ENCODE measurements at regions not wholly inside any gene's neighbourhood (a gene's known extent, or its start where the extent isn't known, plus 50 kb on each side); places are given as distances from the start of the nearest gene placed in this dataset.

DNA sequence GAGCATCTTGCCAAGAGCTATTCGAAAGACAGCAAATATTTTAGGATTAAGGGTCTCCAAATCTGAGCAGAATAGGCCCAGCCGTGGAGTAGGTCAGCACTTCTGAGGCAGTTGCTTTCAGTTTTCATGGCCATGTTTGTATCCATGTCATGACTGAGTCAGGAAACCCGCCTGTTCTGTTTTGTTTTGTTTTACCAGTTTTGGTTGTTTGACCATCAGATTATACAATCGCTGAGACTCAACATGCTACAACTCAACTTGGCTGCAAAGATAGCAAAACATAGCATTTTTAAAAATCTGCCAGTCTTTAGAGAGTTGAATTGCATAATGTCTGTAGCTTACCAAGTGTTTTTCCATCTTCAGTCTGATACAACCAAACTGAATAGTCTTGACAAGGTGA, 185.1 kb upstream of the ZNF462 start:
- ATAC-seq = no peak
- H3K27ac Mint-ChIP-seq = no peak overlapping the region
- no peak overlapping the region for H3K4me3 Mint-ChIP-seq
- H3K4me1 Mint-ChIP-seq = no peaks in the 10 kb centered on the region
- no peaks in the 10 kb centered on the region for H3K27me3 Mint-ChIP-seq
- intact Hi-C loops (cut with DNase I, micrococcal nuclease) = no loop called here
- no peaks in the 10 kb centered on the region for H3K9me3 Mint-ChIP-seq (ENCODE audit: low read depth)
- POLR2A ChIA-PET = interaction anchor here (0.7 kb wide), 1 partner anchor 357 kb away, joined by 3 read pairs; no protein-coding TSS in a partner anchor
- CTCF ChIA-PET = no interaction called here
- DNase-seq = no peak
- no peaks in the 10 kb centered on the region for H3K36me3 Mint-ChIP-seq (ENCODE audit: low read depth)

DNA sequence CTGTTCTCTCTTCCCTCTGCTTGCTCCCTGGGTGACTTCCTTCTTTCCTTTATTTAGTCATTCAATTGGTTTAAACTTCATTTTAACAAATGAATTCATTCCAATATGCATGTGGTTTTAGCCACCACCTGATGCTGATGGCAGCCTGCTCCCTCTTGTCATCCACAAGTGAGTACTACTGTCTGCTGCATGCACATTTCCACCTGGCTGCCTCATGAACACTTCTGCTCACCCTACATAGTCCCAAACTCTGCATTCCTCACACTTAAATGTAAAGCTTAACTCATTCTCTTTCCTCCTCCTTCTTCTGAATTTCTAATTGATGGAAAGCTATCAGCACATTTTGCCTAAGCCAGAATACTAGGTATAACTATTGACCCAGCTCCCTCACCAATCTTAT, 184.7 kb upstream of the ZNF462 start:
- Mint-ChIP-seq H3K4me1 (no peaks in the 10 kb centered on the region), H3K9me3 (ENCODE audit: low read depth) (no peaks in the 10 kb centered on the region), H3K27ac (no peak overlapping the region), H3K27me3 (no peaks in the 10 kb centered on the region), H3K36me3 (ENCODE audit: low read depth) (no peaks in the 10 kb centered on the region), H3K4me3 (no peak overlapping the region)
- intact Hi-C loops (cut with DNase I, micrococcal nuclease) = no loop called here
- ChIA-PET CTCF (no interaction called here), POLR2A (no interaction called here)
- no peak for ATAC-seq
- DNase-seq = no peak

DNA sequence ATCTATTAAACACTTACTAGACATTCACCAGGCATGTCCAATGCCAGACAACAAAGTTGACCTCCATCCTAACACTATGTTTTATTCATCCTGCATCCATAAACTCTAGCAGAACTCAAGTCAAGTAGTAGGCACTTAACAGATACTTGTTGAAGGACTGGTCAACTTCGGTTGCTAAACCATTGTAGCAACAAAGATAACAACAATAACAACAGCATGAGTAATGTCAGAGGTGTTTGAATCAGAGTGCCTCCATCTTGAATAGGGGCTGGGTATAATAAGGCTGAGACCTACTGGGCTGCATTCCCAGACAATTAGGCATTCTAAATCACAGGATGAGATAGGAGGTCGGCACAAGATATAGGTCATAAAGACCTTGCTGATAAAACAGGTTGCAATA, 180.5 kb upstream of the ZNF462 start:
- H3K9me3 Mint-ChIP-seq (ENCODE audit: low read depth) = no peaks in the 10 kb centered on the region
- intact Hi-C loops (cut with DNase I, micrococcal nuclease) = no loop called here
- ATAC-seq (no peak), DNase-seq (no peak)
- ChIA-PET POLR2A (no interaction called here), CTCF (no interaction called here)
- H3K4me3 Mint-ChIP-seq = no peak overlapping the region
- no peaks in the 10 kb centered on the region for H3K4me1 Mint-ChIP-seq
- no peak overlapping the region for H3K27ac Mint-ChIP-seq
- H3K36me3 Mint-ChIP-seq (ENCODE audit: low read depth) = no peaks in the 10 kb centered on the region
- no peaks in the 10 kb centered on the region for H3K27me3 Mint-ChIP-seq

DNA sequence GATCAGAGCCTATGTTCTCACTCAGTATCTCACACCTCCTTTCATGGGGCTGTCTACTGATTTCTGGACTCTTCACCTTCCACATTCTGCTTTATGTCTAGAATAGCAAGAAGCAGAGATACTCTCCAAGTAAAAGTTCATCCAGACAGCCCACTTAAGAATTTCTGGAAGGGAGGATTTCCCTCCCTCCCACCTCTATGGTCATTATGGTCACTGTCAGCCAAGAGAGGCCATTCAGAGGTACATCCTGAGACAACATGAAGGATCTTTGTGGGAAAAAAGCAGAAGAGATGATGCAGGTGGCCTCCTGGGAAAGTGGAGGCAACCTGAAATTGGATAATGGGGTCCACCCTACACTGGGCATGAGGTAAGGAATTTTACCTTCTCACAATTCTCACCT, 179.5 kb upstream of the ZNF462 start:
- CTCF ChIA-PET = no interaction called here
- H3K27ac Mint-ChIP-seq = no peak overlapping the region
- H3K9me3 Mint-ChIP-seq (ENCODE audit: low read depth) = no peaks in the 10 kb centered on the region
- H3K4me1 Mint-ChIP-seq = no peaks in the 10 kb centered on the region
- no peaks in the 10 kb centered on the region for H3K36me3 Mint-ChIP-seq (ENCODE audit: low read depth)
- no peaks in the 10 kb centered on the region for H3K27me3 Mint-ChIP-seq
- intact Hi-C loops (cut with DNase I, micrococcal nuclease) = no loop called here
- H3K4me3 Mint-ChIP-seq = no peak overlapping the region
- POLR2A ChIA-PET = no interaction called here
- DNase-seq = no peak
- ATAC-seq = no peak

DNA sequence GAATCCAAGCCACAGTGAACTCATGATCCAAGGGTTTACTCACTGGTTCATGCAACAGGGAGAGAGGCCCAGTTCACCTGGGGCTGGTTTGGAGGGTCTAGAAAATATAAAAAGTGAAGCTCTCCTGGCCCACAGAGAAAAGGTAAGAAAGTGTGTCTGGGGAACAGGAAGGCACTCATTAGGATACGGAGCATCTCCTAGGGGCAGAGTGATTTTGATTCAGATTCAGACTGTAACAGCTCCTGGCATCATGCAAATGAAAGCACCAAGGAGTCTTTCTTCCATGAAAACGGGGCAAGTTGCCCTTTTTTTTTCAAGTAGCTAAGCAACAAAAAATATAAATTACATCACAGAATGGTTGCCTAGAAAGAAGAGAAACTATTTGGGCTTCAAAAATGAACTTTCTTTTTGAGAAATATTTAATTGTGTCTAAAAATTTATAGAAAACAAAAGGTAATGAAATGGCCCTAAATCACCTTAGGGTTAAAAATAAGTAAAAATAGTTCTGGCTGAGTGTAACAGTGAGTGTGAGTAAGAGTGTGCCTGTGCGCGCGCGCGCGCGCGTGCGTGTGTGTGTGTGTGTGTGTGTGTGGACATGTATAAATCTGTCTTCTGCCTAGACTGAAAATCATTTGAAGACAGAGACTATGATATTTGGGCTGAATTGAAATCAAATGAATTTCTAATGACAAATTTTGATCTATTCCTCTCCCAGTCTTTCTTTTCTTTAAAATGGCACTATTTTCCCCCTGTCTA, 177.8 kb upstream of the ZNF462 start:
- H3K4me3 Mint-ChIP-seq = no peak overlapping the region
- DNase-seq = no peak

DNA sequence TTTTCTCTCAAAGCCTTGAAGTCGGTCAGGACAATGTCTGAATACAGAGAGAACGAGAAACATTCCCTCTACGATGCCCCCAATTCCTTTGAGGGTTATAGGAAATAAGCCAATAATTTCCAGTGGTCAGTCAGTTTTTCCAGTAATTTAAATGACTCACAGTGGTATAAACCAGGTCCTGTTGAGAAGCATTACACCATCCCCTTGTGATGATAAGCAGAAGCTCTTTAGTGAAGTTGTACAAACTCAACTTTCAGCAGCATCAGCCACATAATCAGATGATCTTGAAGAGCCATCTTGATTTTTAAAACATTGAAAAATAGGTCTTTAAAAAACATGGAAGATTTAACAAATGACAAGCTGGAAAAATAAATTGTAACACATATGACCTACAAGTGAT, 173.9 kb upstream of the ZNF462 start:
- Mint-ChIP-seq H3K9me3 (ENCODE audit: low read depth) (no peaks in the 10 kb centered on the region), H3K36me3 (ENCODE audit: low read depth) (no peaks in the 10 kb centered on the region), H3K27ac (no peak overlapping the region), H3K4me3 (no peak overlapping the region), H3K4me1 (no peaks in the 10 kb centered on the region), H3K27me3 (no peaks in the 10 kb centered on the region)
- intact Hi-C loops (cut with DNase I, micrococcal nuclease) = no loop called here
- POLR2A ChIA-PET = no interaction called here
- CTCF ChIA-PET = no interaction called here
- no peak for DNase-seq
- no peak for ATAC-seq

More for the DNA sequence above, 177.8 kb upstream of the ZNF462 start:
- CTCF ChIA-PET = no interaction called here
- no peaks in the 10 kb centered on the region for H3K36me3 Mint-ChIP-seq (ENCODE audit: low read depth)
- H3K27ac Mint-ChIP-seq = no peak overlapping the region
- intact Hi-C loops (cut with DNase I, micrococcal nuclease) = no loop called here
- H3K27me3 Mint-ChIP-seq = no peaks in the 10 kb centered on the region
- POLR2A ChIA-PET = no interaction called here
- no peaks in the 10 kb centered on the region for H3K4me1 Mint-ChIP-seq
- H3K9me3 Mint-ChIP-seq (ENCODE audit: low read depth) = no peaks in the 10 kb centered on the region
- ATAC-seq = no peak

DNA sequence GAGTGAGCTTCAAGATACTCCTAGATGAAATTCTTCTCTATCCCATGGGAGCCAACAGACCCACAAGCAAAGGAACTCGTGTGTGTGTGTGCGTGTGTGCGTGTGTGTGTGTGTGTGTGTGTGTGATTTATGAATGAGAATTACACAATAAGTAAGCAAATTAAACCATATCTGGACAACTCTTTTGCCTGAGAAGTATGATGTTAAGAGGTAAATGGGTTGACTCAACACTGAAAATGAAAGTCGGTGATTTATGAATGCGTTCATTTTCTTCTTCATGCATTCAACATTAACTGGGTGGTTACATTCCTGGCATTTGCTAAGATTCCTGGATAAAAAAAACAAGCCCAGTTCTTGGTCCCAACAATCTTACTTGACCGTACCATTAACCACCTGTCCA, 171.3 kb upstream of the ZNF462 start:
- Mint-ChIP-seq H3K4me1 (no peaks in the 10 kb centered on the region), H3K27me3 (no peaks in the 10 kb centered on the region), H3K4me3 (no peak overlapping the region), H3K9me3 (ENCODE audit: low read depth) (no peaks in the 10 kb centered on the region), H3K27ac (no peak overlapping the region), H3K36me3 (ENCODE audit: low read depth) (no peaks in the 10 kb centered on the region)
- CTCF ChIA-PET = no interaction called here
- intact Hi-C loops (cut with DNase I, micrococcal nuclease) = no loop called here
- ATAC-seq = no peak
- POLR2A ChIA-PET = no interaction called here
- DNase-seq = no peak

DNA sequence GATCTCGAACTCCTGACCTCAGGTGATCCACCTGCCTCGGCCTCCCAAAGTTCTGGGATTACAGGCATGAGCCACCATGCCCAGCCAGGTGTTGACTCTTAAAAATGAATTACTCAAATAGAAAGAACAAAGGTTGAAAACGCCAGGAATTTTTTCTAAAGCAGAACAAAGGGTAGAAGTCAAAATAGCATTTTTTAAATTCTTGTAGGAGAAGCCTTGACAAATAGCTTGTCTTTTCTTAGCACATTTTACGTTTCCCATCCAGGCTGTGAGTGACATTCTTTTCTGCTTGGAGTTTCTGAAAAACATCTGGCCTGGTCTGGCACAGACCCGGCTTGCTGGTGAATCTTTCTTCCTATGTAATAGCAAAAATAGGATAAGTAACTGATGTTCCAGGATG, 169.4 kb upstream of the ZNF462 start:
- no peaks in the 10 kb centered on the region for H3K36me3 Mint-ChIP-seq (ENCODE audit: low read depth)
- ATAC-seq (no peak), DNase-seq (no peak)
- intact Hi-C loops (cut with DNase I, micrococcal nuclease) = no loop called here
- ChIA-PET POLR2A (no interaction called here), CTCF (no interaction called here)
- H3K4me3 Mint-ChIP-seq = no peak overlapping the region
- H3K9me3 Mint-ChIP-seq (ENCODE audit: low read depth) = no peaks in the 10 kb centered on the region
- no peak overlapping the region for H3K27ac Mint-ChIP-seq
- H3K4me1 Mint-ChIP-seq = no peaks in the 10 kb centered on the region
- no peaks in the 10 kb centered on the region for H3K27me3 Mint-ChIP-seq

DNA sequence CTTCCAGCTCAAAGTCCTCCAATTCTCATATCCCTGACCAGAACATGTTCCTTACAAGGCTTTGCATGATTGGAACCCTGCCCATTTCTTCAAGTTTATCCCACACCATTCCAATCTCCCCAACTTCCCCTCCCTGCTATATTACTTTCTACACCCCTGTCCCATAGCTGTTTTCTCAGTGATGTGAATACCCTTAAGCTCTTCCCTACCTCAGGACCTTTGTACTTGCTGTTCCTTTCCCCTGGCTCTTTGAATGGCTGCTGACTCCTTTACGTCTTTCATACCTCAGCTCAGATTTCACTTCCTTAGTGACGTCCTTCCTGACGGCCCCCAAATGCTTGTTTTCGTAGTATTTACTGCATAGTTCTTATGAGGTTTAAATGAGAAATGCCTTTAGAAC, 166.2 kb upstream of the ZNF462 start:
- ChIA-PET POLR2A (no interaction called here), CTCF (no interaction called here)
- no peak for DNase-seq
- Mint-ChIP-seq H3K9me3 (ENCODE audit: low read depth) (no peaks in the 10 kb centered on the region), H3K4me1 (no peaks in the 10 kb centered on the region), H3K36me3 (ENCODE audit: low read depth) (no peaks in the 10 kb centered on the region), H3K27ac (no peak overlapping the region), H3K4me3 (no peak overlapping the region), H3K27me3 (no peaks in the 10 kb centered on the region)
- intact Hi-C loops (cut with DNase I, micrococcal nuclease) = no loop called here
- no peak for ATAC-seq

DNA sequence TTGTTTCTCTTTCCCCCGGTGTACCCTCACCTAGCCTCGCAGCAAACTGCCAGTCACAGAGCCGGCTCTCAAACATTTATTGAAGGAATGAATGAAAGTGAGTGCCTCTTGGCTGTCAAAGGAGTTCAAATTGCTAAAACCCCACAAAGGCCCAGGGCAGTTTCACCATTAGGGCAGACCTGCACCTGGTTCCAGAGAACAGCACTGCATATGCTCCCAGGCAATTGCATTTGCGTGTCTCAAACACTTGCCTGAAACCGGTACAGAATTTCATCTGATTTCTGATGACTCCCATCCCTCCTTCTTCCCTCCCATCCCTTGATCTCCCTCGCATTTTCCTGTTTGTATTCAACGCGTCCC, 165.6 kb upstream of the ZNF462 start:
- ATAC-seq (no peak), DNase-seq (no peak)
- H3K27me3 Mint-ChIP-seq = no peaks in the 10 kb centered on the region
- H3K4me1 Mint-ChIP-seq = no peaks in the 10 kb centered on the region
- ChIA-PET POLR2A (no interaction called here), CTCF (no interaction called here)
- H3K36me3 Mint-ChIP-seq (ENCODE audit: low read depth) = no peaks in the 10 kb centered on the region
- intact Hi-C loops (cut with DNase I, micrococcal nuclease) = no loop called here
- no peak overlapping the region for H3K4me3 Mint-ChIP-seq
- no peak overlapping the region for H3K27ac Mint-ChIP-seq
- no peaks in the 10 kb centered on the region for H3K9me3 Mint-ChIP-seq (ENCODE audit: low read depth)

DNA sequence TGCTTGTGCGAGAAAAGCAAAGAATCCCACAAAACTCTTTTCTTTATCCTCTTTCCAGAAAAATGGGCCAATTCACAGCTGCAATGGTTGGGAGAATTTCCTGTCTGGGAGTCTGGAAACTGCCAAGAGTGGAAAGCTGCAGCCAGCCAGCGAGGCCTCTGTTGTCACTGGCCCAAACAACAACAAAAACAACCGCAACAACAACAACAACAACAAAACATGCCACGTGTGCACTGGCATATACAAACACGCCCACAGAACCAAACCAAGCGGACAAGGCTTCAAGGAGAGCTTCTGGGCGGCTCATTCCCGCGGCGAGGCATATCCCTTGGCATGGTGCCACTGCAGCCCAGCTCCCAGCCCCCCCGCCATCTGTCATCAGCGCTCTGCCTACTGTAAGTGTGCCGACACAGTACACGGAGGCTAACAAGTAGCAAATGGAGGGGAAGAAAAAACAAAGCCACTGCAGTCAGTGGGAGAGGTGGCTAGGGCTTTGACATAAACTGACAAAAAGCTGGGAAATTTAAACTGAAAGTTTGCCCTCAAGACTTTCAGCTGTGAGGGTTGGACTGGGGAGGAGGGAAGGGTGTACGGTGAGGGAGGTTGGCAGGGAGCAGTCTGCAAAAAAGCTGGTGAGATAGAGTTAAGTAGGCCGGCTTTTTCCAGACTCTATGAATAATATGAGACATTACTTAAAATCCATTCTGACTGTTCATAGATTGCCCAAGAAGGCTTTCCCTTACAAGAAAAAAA, 165.0 kb upstream of the ZNF462 start:
- H3K36me3 Mint-ChIP-seq (ENCODE audit: low read depth) = no peaks in the 10 kb centered on the region
- CTCF ChIA-PET = no interaction called here
- intact Hi-C loops (cut with DNase I, micrococcal nuclease) = no loop called here
- DNase-seq = no peak
- ATAC-seq = no peak
- no peak overlapping the region for H3K4me3 Mint-ChIP-seq
- POLR2A ChIA-PET = no interaction called here
- no peaks in the 10 kb centered on the region for H3K27me3 Mint-ChIP-seq
- no peaks in the 10 kb centered on the region for H3K4me1 Mint-ChIP-seq
- H3K27ac Mint-ChIP-seq = no peak overlapping the region
- no peaks in the 10 kb centered on the region for H3K9me3 Mint-ChIP-seq (ENCODE audit: low read depth)

DNA sequence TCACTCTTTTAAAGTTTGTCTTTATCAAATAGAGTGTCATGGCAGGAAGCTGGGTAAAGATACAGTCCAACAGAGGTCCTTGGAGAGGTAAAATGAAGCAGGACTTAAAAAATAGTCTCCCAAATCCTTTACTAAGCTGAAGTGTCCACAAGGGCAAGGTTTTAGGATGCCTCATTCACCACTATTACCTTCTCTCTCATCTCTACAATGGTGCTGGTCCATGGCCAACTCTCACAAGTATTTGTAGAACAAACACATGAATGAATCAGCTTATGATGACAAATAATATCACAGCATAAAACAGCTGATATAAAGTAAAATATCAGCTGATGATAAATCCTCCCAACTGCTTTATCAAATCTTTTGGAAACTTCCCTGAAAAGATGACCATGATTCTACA, 162.3 kb upstream of the ZNF462 start:
- DNase-seq = no peak
- Mint-ChIP-seq H3K4me1 (no peaks in the 10 kb centered on the region), H3K27me3 (no peaks in the 10 kb centered on the region), H3K9me3 (ENCODE audit: low read depth) (peaks cover 4% of the 10 kb centered on the region), H3K4me3 (no peak overlapping the region), H3K36me3 (ENCODE audit: low read depth) (no peaks in the 10 kb centered on the region), H3K27ac (no peak overlapping the region)
- POLR2A ChIA-PET = no interaction called here
- CTCF ChIA-PET = no interaction called here
- intact Hi-C loops (cut with DNase I, micrococcal nuclease) = no loop called here
- ATAC-seq = no peak
